ENCODE measurements at regions not wholly inside any gene's neighbourhood (a gene's known extent, or its start where the extent isn't known, plus 50 kb on each side); places are given as distances from the start of the nearest gene placed in this dataset.

GRCh38 chr1:74969566-74970135 is 164.5 kb upstream of the LHX8 start:
- Histone ChIP-seq H3K4me3 (ENCODE audit: control extremely low read depth in 1 of 5, extremely low read depth in 1 of 5, insufficient read depth in 1 of 5, low read depth in 2 of 5, low read length in 4 of 5) (no peak overlapping the region), H3K27me3 (replicated peaks in 1 of 4; ENCODE audit: control extremely low read depth in 1 of 4, control insufficient read depth in 3 of 4, insufficient read depth in 4 of 4, low read length in 3 of 4) (no peaks in the 10 kb centered on the region), H3K27ac (ENCODE audit: low read length in 2 of 2) (no peak overlapping the region), H3K36me3 (replicated peaks in 1 of 2; ENCODE audit: control extremely low read depth in 1 of 2, control insufficient read depth in 1 of 2, extremely low read depth in 1 of 2, insufficient read depth in 2 of 2, low read length in 1 of 2) (no peaks in the 10 kb centered on the region), H3K4me1 (ENCODE audit: control insufficient read depth in 2 of 2, insufficient read depth in 2 of 2, low read length in 2 of 2) (no peaks in the 10 kb centered on the region), H3K4me2 (replicated peaks; ENCODE audit: low read depth, low read length, poor library complexity, severe bottlenecking) (no peak overlapping the region), H4K20me1 (ENCODE audit: control insufficient read depth, insufficient read depth, low read length, poor library complexity, severe bottlenecking) (no peaks in the 10 kb centered on the region), H2AFZ (ENCODE audit: insufficient read depth, low read depth, low read length, poor library complexity, severe bottlenecking) (no peak overlapping the region), H3K9ac (ENCODE audit: low read length) (no peak overlapping the region), H3K79me2 (ENCODE audit: control insufficient read depth, insufficient read depth, low read length) (no peaks in the 10 kb centered on the region), H3K9me3 (ENCODE audit: control extremely low read depth in 1 of 3, control insufficient read depth in 2 of 3, insufficient read depth in 1 of 3, low read length in 2 of 3) (no peaks in the 10 kb centered on the region)
- Mint-ChIP-seq H3K27ac (no peak overlapping the region), H3K9me3 (ENCODE audit: insufficient read depth) (no peaks in the 10 kb centered on the region), H3K4me1 (no peaks in the 10 kb centered on the region), H3K4me3 (no peak overlapping the region), H3K27me3 (no peaks in the 10 kb centered on the region)
- TF ChIP-seq EZH2 (IDR thresholded peaks at IDR 0.05; ENCODE audit: borderline replicate concordance, insufficient read depth, low read depth, low read length, poor library complexity, severe bottlenecking) (no peak), CTCF (IDR thresholded peaks at IDR 0.05) (no peak)
- ATAC-seq (ENCODE audit: low read depth) (no peak), DNase-seq (no peak)
- intact Hi-C loops (cut with micrococcal nuclease) = no loop called here
- WGBS (ENCODE audit: insufficient coverage) = no CpG with 5 or more reads among the region's 2 CpGs
- ChIA-PET POLR2A (no interaction called here), CTCF (no interaction called here)

GRCh38 chr1:74971982-74972381 is 162.2 kb upstream of the LHX8 start:
- no peaks in the 10 kb centered on the region for H3K9me3 Mint-ChIP-seq (ENCODE audit: insufficient read depth)
- no peak overlapping the region for H3K27ac Mint-ChIP-seq
- Histone ChIP-seq H3K27ac (ENCODE audit: low read length in 2 of 2) (no peak overlapping the region), H2AFZ (ENCODE audit: insufficient read depth, low read depth, low read length, poor library complexity, severe bottlenecking) (no peak overlapping the region), H3K9ac (ENCODE audit: low read length) (no peak overlapping the region), H3K27me3 (replicated peaks in 1 of 4; ENCODE audit: control extremely low read depth in 1 of 4, control insufficient read depth in 3 of 4, insufficient read depth in 4 of 4, low read length in 3 of 4) (no peaks in the 10 kb centered on the region), H3K4me3 (ENCODE audit: control extremely low read depth in 1 of 5, extremely low read depth in 1 of 5, insufficient read depth in 1 of 5, low read depth in 2 of 5, low read length in 4 of 5) (no peak overlapping the region), H3K4me1 (ENCODE audit: control insufficient read depth in 2 of 2, insufficient read depth in 2 of 2, low read length in 2 of 2) (no peaks in the 10 kb centered on the region), H3K36me3 (replicated peaks in 1 of 2; ENCODE audit: control extremely low read depth in 1 of 2, control insufficient read depth in 1 of 2, extremely low read depth in 1 of 2, insufficient read depth in 2 of 2, low read length in 1 of 2) (no peaks in the 10 kb centered on the region), H4K20me1 (ENCODE audit: control insufficient read depth, insufficient read depth, low read length, poor library complexity, severe bottlenecking) (no peaks in the 10 kb centered on the region), H3K79me2 (ENCODE audit: control insufficient read depth, insufficient read depth, low read length) (no peaks in the 10 kb centered on the region), H3K9me3 (ENCODE audit: control extremely low read depth in 1 of 3, control insufficient read depth in 2 of 3, insufficient read depth in 1 of 3, low read length in 2 of 3) (no peaks in the 10 kb centered on the region), H3K4me2 (replicated peaks; ENCODE audit: low read depth, low read length, poor library complexity, severe bottlenecking) (no peak overlapping the region)
- DNase-seq = no peak
- intact Hi-C loops (cut with micrococcal nuclease) = no loop called here
- H3K4me3 Mint-ChIP-seq = no peak overlapping the region
- no peak for TF ChIP-seq CTCF (IDR thresholded peaks at IDR 0.05)
- no peak for TF ChIP-seq EZH2 (IDR thresholded peaks at IDR 0.05; ENCODE audit: borderline replicate concordance, insufficient read depth, low read depth, low read length, poor library complexity, severe bottlenecking)
- ChIA-PET CTCF (no interaction called here), POLR2A (no interaction called here)
- 50% methylated on average over 2 of the region's 2 CpGs for WGBS (ENCODE audit: insufficient coverage)
- no peaks in the 10 kb centered on the region for H3K27me3 Mint-ChIP-seq
- no peak for ATAC-seq (ENCODE audit: low read depth)
- no peaks in the 10 kb centered on the region for H3K4me1 Mint-ChIP-seq

All from B cell (primary cell).